Activated effector memory CD4-positive, alpha-beta T cell treated with anti-CD3 and anti-CD28 coated beads, Interleukin-2, amount 50 U/mL, for 16 hours (primary cell): ENCODE measurements at regions not wholly inside any gene's neighbourhood (a gene's known extent, or its start where the extent isn't known, plus 50 kb on each side); places are given as distances from the start of the nearest gene placed in this dataset.
"Not testable (repeated sequence)": the region's sequence is repeated elsewhere in the genome, so short reads cannot be mapped to it uniquely, and the experiment has no call there.

ENCODE experiments used
- DNase-seq: peaks from one replicate; pipeline ENCODE4 v3.0.0-alpha.2; 2020

- no peak for DNase-seq
Observed at GRCh38 chr2:133986081-133986837, 267.6 kb upstream of the MGAT5 start.

GRCh38 chr2:133986881-133987795 is 266.7 kb upstream of the MGAT5 start:
- DNase-seq: no peak

- no peak for DNase-seq
Observed at GRCh38 chr2:133988316-133988891, 265.5 kb upstream of the MGAT5 start.

DNA sequence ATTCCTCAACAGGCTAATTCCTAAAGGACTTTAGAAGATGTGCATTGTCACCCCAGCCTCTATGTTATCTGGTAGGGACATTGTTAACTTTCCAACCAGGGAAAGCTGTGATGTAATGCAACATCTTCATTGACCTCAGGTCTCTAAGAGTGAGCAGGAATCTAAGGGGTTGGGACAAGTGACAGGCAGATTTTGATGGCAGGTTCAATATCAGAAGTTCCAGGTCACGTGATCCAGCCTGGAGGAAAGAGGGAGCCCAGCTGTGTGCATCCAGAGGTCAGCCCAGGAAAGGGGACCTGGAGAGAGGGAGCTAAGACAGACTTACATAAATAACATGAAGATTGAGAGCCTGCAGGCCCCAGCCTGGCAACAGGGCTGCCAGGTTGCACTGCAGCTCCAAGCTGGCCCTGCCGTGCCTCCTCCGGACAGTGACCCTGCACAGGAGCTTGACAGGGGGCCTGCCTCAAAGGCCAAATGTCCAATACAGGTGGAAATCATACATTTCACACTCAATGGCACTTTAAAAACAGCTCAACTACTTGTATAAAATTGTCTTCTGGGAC is 262.2 kb upstream of the MGAT5 start:
- no peak for DNase-seq

GRCh38 chr2:133992454-133992853 is 261.4 kb upstream of the MGAT5 start:
- no peak for DNase-seq

- DNase-seq: no peak
Observed at GRCh38 chr2:133993160-133993559, 260.7 kb upstream of the MGAT5 start.

DNA sequence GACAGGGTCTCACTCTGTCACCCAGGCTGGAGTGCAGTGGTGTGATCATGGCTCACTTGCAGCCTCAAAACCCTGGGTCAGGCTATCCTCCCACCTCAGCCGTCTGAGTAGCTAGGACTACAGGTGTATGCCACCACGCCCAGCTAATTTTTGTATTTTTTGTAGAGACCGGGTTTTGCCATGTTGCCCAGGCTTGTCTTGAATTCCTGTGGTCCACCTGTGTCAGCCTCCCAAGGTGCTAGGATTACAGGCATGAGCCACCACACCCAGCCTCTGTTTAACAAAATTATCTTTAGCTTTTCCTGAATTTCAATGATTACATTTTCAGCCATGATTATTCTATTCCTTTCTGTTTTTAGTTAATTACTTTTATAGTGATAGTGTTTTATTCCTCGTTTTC is 255.1 kb upstream of the MGAT5 start:
- DNase-seq: not testable (repeated sequence)

- DNase-seq: no peak
Observed at GRCh38 chr2:134002391-134002790, 251.5 kb upstream of the MGAT5 start.

DNA sequence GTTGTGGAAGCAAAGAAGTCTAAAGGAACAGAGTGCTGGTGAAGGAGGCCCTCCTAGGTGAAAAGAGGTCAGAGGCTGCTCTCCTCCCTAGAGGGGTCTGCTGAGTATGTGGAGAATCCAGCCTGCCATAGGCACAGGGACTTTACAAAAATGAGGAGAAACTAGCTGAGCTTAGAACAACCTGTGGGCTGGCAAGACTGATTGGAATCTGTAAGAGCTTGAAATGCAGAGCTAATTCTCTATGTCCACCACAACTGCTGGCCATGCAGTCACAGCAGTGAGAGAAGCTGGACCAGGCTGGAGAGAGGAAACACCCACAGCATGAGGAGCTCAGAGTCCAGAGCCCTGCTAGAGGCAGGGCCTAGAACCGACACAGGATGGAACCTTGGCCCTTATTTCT is 251.0 kb upstream of the MGAT5 start:
- DNase-seq: no peak

DNA sequence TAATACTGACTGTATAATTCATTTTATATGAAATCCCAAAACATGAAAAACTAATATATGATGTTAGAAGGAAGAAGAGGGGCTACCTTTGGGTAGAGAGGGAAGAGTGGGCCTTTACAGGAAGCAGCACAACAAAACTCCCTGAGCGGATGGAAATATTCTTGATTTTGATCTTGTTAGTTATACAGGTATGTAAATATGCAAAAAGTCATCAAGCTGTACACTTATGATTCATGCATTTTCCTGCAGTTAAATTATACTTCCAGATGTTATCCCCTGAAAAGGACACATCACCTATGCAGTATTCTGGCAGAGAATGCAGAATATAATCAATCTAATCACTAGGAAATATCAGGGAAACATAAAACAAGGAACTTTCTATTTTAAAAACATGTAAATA is 249.4 kb upstream of the MGAT5 start:
- DNase-seq: no peak

DNA sequence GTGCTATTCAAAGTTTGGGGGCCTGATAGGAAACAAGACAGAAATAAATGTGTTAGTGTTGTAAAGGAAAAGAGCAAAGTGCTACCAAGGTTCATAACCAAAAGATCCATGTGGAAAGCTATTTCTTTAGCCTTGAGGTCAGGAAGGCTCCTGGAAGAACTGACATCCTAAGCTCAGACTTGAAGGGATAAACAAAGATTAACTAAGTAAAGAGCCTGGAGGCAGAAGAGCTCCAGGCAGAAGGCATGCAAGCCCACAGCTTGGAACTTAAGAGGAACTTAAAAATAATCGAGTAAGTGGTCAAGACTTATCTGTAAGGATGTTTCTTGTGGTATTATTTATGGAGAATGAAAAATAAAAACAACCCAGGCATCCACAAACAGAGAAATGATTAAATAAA is 245.0 kb upstream of the MGAT5 start:
- no peak for DNase-seq

DNA sequence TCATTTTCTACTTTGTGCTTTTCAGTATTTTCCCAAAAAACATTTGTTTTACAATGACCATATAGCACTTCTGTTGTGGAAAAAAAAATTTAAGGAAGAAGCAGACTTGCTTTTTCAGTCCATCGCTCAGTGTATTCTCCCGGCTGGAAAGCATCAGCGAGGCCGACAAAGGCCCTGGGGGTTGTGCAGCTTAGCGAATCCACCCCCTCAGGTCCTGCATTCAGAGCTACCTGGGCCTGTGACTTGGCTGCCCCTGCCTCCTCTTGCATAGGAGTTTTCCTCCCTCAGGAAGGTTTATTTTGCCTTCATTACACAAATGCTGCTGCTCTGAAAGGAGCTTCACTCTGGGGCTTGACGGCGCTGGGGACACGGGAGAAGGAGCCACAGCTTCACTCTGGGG is 244.4 kb upstream of the MGAT5 start:
- no peak for DNase-seq

DNA sequence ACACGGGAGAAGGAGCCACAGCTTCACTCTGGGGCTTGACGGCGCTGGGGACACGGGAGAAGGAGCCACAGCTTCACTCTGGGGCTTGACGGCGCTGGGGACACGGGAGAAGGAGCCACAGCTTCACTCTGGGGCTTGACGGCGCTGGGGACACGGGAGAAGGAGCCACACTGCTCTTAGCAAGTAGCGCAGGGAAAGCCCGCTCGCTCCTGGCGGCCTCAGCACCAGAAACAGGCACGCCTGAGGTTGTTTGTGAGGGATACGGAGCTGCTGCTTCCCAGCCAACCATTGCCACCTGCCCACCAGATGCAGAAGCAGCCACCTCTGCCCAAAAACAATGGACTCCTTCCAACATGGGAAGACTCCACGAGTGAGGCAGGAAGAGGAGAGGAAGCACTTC is 244.0 kb upstream of the MGAT5 start:
- DNase-seq: not testable (repeated sequence)

GRCh38 chr2:134011936-134012586 is 241.8 kb upstream of the MGAT5 start:
- DNase-seq: no peak

DNA sequence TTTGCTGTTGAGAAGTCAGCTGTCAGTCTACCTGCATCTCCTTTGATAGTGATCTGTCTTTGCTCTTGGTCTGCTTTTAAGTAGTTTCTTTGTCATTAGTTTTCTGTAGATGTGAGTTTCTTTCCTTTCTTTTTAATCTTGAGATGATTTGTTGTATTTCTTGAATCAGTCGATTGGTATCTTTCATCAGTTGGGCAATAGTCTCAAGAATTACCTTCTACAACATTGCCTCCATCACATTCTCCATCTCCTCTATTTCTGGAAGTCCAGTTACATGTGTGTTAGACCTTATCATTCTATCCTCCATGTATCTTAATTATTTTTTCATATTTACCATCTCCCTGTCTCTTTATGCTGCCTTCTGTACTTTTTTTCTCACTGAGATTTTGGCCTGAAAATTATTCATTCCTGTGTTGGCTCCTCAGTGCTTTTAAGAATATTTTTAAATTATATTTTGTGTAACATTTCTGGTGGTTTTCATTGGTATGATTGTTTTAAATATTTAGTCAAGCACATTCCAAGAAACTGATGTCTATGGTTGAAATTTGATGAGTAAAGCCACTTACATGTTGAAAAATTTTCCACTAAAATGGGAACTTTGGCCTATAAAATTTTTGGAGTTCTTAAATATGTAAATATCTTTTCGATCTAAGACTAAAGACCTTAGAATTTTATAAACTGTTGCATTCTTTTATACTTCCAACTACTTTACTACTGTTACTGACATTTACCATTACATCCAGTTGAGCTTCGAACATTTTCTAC is 239.5 kb upstream of the MGAT5 start:
- DNase-seq: no peak

GRCh38 chr2:134019871-134020270 is 234.0 kb upstream of the MGAT5 start:
- DNase-seq: no peak

- DNase-seq: no peak
Observed at GRCh38 chr2:134020608-134021007, 233.3 kb upstream of the MGAT5 start.

GRCh38 chr2:134021830-134022524 is 231.9 kb upstream of the MGAT5 start:
- no peak for DNase-seq

GRCh38 chr2:134023854-134024253 is 230.0 kb upstream of the MGAT5 start:
- DNase-seq: no peak

GRCh38 chr2:134027980-134028379 is 225.9 kb upstream of the MGAT5 start:
- no peak for DNase-seq

- no peak for DNase-seq
Observed at GRCh38 chr2:134029418-134029817, 224.5 kb upstream of the MGAT5 start.

DNA sequence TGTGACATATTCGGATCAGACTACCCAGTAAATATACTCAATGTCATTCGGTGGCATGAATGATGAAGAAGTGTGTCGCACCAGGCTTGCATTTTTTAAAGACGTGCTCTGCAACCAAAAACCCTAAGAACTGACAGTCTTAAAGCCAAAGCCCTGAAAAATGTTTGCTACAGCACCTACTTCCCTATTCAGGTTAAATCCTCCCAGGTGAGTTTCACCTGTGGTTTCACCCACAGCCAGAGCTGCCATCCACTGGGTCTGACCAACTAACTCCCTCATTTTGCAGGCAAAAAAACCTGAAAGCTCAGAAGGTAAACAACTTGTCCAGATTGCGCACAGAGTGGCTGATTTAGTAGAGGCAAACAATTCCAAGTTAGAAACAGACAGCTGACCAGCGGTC is 222.3 kb upstream of the MGAT5 start:
- DNase-seq: no peak
